Stimulated activated CD8-positive, alpha-beta memory T cell treated with anti-CD3 and anti-CD28 coated beads, Interleukin-15, amount 100 ng/mL, for 1 hour (primary cell): ENCODE measurements at regions not wholly inside any gene's neighbourhood (a gene's known extent, or its start where the extent isn't known, plus 50 kb on each side); places are given as distances from the start of the nearest gene placed in this dataset.
"Not testable (repeated sequence)": the region's sequence is repeated elsewhere in the genome, so short reads cannot be mapped to it uniquely, and the experiment has no call there.

Source experiments
- DNase-seq: peaks from one replicate; pipeline ENCODE4 v3.0.0-alpha.2; 2020; ENCODE audit warnings: low read depth

DNA sequence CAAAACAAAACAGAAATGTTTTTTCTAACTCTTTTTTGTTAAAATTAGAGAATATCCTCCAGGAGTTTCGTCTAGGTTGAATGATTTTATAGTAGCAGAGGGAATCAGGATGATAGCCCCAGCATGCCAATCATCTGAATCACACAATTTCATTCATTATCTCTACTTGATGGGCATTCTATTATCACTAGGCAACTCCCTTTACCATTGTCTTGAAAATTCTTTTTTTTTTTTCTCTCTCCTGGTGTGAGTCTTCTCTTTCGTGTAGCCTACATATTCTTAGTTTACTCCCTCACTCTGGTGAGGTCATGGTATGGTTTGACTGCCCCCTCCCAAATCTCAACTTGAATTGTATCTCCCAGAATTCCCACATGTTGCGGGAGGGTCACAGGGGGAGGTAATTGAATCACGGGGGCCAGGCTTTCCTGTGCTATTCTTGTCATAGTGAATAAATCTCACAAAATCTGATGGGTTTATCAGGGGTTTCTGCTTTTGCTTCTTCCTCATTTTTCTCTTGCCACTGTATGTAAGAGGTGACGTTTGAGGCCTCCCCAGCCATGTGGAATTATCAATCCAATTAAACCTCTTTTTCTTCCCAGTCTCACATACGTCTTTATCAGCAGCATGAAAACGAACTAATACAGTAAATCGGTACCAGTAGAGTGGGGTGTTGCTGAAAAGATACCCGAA, 105.0 kb downstream of the OTUD1 start:
- no peak for DNase-seq

DNA sequence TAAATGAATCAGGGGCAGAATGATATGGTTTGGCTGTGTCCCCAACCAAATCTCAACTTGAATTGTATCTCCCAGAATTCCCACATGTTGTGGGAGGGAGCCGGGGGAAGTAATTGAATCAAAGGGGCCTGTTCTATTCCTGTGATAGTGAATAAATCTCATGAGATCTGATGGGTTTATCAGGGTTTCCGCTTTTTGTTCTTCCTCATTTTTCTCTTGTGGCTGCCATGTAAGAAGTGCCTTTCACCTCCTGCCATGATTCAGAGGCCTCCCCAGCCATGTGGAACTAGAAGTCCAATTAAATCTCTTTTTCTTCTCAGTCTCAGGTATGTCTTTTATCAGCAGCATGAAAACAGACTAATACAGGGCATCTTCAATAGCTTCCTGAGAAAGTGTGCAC, 107.0 kb downstream of the OTUD1 start:
- not testable (repeated sequence) for DNase-seq

DNA sequence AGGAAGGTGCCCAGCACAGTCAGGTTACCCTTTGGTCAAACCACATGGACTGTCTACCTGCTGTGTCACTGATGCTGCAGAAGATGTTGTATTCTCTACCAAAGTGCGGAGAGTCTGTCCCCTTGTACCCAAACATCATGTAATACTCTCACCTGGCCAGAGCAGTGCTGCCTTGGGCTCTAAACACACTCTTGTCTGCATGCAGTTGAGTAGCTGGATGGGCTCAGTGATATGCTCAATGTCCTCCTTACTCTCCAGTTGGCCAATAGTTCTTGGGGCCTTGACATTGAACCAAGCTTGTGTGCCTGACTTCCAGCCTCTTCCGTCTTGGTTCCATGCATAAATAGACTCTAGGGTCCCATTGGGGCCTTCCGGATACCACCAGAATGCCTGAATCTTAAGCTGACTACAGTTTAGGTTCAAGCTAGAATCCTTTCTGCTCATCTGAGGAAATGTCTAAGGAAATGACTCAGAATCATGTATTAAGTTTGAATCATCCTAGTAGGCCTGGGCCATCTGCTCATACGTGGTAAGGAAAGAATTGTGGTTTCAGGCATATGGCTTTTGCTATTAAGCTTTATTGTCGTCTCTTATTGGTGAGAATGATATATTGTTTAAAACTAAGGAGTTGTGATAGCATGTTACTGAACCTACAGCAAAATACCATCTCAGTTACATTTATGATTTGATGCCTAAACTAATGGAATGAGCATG, 118.0 kb downstream of the OTUD1 start:
- no peak for DNase-seq

DNA sequence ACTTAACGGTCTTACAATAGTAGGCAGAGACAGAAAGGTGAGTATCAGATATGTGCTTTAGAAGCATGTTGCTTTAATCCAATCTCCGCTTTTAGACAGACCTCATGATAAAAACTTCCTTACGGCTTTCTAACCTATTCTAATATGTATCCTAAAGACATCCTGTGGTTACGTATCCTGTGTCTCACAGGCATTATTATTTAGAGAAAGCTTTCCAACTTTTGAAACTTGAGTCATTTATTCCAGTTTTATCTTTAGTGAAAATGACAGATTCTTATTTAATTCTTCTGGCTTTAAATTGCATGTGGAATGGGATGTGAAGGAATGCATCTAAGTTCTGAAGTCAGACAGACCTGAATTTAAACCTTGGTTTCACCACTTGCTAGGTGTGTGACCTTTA, 118.9 kb downstream of the OTUD1 start:
- no peak for DNase-seq

DNA sequence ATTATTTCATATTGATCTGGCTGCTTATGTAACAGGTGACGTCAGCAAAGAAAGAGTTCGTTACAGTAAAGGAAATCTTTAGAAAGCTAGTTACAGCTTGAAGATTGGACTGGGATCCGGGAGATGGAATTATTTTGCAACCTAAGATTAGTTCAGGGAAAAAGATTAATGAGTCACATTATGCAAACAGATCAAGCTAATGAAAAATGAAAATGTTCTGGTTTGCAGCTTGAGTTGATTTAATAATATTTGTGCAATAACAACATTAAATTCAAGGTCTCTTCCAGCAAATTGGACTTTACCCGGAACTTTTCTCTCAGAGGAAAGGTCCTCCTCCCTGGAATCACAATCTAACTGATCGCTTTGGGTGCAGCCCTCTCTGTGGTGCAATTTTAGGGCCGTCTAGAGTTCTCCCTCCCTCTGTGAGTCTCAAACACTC, 119.5 kb downstream of the OTUD1 start:
- DNase-seq: no peak

DNA sequence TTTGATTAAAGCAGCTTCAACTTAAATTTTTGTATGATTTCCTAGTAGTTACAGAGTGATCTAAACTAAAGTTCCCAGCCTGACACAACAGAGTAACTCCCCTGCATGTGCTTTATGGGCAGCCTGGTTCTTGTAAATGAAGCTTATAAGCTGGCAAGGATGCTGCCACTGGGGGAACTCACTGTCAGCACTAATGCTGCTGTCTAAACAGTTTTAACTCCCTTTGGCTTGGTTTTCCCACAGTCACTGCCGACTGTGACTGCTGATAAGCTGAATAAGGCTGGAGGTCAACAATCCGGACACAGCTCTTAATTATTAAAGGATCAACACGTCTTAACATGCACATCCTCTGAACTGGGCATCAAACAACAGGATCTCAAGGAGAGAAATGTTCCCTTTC, 130.1 kb downstream of the OTUD1 start:
- no peak for DNase-seq

DNA sequence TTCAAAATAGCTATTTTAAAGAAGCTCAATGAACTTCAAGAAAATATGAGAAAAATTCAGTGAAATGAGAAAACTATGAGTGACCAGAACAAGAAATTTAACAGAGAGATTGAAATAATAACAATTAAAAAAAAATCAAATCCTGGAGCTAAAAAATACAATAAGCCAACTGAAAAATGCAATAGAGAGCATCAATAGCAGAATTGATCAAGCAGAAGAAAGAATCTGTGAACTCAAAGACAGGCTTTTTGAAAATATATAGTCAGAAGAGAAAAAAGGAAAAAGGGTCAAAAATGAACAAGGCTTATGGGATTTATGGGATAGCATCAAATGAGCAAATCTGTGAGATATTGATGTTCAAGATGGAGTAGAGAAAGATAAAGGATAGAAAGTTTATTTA, 133.0 kb downstream of the OTUD1 start:
- no peak for DNase-seq

DNA sequence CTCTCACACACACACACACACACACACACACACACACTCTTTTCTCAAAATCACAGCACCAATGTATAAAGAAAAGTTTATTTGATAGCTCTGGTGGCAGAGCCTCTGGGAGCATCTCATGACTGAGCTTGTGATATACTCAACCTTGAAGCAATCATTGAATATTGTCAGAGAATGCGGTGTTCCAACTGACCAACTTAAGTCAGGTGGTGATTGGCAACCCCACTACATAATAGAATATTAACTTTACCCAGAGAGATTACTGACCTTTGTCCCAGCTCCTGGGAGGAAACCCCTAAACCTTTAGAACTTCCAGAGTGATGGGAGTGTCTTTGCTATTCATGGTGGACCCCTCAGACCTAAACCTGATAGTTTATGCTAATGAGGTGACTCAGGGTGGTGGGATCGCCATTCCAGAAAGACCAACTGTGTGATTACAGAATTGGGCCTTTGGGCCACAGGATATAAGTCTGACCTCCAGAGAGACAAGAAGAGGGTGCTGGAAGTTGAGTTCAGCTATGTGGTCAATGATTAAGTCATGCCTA, 143.1 kb downstream of the OTUD1 start:
- no peak for DNase-seq

DNA sequence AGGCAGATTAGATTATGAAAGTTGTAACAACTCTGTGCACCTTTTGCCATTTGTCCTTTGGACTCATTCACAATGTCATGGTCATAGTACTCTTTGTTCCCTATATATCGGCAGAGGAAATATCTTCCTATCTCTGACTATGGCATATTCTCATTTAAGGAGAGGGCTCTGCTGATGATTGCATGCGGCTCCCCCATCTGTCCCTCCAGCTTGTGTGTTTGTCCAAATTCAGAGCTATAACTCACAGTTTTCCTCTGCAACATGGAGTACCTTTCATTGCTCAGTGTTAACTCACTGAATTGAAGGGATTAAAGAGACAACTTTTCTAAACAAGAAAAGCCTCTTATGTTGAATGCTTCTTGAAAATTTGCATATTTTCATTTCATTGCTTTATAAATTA, 145.5 kb downstream of the OTUD1 start:
- DNase-seq: no peak

DNA sequence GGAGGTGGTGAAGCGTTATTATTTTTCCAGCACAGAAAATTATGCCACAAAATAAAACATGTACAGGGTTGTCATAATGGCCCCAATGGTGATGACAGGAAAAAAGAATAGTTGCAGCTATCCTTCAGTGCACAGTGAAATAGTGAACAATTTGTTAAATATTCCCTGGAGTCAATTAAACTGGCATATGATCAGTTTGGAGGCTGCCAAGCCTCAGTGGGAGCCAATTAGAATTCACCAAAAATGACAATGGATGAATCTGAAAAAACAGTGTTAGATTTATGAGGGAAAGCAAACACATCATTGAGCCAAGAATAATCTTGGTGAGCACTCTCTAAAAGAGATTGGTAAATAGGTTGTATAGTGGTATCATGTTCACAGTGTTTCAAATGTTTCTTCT, 146.3 kb downstream of the OTUD1 start:
- DNase-seq: no peak

DNA sequence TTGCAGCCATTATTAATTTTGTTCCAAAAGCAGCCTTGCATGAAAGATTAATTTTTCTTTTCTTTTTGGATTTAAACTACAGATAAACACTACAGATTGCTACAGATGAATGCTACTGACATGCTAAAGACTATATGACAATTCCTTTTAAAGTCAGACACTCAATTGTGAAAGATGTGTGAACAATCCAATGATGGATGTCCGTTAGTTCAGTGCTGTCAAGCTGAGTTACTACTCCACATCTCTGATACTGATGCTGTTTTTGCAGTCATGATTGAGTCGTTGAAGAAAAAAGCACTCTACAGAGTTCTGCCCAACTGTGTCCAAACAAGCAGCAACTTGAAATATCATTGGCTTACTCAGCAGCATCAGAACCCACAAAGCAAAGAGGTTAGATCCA, 146.8 kb downstream of the OTUD1 start:
- DNase-seq: no peak

DNA sequence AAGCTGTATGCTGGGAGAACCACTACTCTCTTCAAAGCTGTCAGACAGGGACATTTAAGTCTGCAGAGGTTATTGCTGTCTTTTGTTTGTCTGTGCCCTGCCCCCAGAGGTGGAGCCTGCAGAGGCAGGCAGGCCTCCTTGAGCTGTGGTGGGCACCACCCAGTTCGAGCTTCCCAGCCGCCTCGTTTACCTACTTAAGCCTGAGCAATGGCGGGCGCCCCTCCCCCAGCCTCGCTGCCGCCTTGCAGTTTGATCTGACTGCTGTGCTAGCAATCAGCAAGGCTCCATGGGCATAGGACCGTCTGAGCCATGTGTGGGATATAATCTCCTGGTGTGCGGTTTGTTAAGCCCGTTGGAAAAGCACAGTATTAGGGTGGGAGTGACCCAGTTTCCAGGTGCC, 156.4 kb downstream of the OTUD1 start:
- not testable (repeated sequence) for DNase-seq

DNA sequence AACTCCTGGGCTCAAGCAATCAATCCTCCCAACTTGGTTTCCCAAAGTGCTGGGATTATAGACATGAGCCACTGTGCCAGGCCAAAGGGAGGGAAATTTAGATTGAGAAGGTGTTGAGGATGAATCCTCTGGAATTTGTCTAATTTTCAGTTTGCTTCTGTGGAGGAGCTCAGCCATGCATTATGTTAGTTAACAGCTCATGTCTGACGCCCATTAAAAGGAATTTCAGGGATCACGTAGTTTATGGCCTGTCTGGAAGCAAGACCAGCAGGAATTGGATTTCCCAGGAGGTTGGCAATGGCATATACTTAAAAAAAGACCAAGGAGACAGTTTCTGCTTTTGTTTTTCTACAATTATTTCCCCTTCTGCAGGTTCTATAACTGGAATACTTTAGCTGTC, 165.7 kb downstream of the OTUD1 start:
- DNase-seq: no peak

DNA sequence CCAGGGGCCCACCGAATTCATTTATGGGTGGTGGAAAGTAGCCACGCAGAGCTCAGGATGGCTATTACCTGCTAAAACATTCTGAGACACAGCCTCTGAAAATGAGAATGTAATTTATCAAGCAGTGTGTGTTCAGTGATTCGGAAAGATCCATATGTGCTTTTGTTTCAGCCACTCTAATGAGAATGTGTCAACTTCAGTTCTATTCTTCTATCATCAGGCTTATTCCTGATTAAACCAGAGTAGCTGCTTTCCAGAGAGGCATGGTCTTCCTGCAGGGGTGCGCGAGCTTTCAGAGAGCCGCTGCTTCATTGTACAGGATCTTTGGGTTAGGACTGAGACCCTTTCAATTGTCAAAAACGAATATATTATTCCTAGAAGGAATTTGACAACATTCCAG, 167.6 kb downstream of the OTUD1 start:
- DNase-seq: no peak

DNA sequence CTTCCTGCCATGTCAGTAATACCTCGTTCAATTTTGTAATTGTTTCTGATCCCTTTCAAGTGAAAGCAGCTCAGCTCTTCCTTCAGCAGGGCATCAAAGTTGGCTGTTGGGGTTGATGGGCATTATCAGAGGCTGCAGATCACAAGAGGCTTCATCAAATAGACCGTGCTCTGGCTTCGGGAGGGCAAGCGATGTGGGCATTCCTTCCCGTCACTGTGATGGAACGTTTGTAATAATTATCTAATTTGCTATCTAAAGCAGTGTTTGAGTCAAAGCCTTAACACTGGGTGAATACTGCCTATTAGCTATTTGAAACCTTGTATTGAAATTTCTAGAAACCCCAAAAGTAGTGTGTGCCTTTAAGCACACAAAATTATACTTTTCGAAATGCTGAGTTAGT, 170.1 kb downstream of the OTUD1 start:
- DNase-seq: no peak

DNA sequence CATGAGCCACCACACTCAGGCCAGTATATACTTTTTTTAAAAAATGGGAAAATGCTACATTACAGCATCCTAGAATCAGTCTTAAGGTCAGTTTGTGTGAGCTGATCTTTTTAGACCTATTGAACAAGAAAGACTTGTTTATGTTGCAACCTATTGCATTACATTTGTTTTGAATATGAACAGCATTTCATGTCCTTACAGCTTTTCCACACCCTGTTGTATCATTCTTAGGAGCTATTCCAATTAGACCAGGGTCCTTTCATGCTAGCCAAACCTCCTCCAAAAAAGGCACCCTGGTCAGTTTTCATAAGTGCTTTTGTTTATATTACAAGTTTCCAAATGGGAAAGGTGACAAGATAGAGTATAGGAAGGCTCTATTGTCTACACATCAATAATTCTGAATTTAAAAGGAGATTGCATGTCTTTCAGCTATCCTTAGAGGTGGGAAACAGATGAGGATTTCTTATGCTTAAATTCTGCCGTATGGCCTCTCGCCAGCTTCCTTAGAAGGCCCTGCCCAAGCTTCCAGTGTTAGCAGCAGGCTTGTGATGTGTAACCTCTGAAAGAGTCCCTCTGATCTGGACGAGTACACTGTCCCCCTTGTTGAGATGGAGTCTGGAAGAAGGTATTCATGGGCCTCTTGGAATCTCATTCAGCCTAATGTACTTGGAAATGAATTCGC, 171.9 kb downstream of the OTUD1 start:
- no peak for DNase-seq

DNA sequence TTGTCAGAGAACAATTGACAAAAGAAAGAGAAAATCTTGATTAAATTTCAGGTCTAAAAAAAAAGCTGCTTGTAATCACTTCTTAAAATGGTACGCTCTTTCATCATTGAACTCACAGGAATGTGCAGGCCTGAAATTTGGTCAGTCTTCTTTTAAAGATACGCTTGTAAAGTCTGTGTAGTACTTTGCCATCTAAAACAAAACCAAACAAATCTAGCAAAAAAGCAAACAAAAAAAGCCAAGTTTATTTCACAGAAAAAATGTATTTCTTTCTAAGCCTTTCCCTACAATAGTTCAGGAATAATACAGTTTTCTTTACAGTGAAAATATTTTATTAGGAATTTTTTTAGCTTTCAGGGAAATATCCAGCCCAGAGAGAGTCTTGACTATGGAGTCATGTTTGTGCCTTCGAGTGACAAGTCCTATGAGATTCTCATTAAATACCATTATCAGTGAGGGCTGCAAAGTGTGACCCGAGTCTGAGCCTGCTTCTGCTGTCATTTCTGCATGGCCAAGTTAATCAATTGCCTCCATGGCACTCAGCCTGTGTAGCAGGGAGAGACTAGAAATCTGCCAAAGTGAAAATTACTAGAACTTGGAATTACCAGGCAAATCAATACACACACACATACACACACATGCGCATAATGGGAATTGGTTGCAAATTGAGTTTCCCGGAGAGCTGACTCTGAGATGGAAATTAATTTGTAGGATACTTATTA, 172.6 kb downstream of the OTUD1 start:
- no peak for DNase-seq

DNA sequence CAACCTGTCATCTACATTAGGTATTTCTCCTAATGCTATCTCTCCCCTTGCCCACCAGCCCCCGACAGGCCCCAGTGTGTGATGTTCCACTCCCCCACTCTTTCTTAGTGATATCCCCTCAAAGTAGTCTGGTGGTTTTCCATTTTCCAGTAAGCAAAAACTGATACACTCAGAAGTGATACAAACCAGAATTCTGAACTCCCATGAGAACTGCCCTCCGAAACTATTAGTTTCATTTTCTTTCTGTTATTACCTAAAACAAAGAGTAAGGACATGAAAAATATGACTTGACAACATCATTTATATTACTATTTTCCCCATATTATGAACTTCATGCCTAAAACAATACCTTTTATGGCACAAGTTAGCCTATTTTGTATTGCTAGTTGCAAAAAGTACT, 175.0 kb downstream of the OTUD1 start:
- no peak for DNase-seq

DNA sequence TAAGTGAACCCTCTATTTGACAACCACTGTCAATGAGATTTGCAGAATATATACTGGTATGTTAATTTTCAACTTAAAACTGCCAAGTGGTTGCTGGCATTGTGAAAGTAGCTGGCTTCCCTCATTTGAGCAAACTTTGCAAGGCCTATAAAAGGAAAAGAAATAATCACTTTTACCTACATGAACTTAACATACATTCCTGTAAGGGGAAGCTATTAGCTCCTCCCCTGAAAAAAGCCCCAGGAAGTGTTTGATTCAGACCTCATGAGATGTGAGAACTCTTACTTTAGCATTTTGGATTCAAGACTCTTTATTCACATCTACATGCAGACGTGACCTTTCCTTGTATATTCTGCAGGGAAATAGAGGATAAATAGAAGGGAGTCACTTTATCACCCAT, 175.6 kb downstream of the OTUD1 start:
- no peak for DNase-seq

DNA sequence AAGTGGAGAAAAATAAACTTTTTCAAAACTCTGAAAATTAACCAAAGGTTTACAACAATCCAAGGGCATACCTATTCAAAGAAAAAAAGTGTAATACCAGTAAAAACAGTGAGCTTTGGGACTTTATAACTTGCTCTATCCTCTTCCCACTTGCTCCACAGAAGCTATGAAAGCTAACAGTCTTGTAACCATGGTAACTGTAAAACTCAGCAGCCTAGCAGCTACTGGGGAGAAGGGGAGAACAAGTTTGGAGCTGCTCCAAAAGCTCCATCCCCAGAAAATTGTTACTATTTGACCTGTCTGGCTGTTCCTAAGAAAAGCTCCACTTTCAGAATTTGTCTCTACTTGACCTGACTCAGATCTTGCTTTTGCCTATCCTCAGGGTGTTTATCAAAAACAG, 191.5 kb downstream of the OTUD1 start:
- DNase-seq: no peak

DNA sequence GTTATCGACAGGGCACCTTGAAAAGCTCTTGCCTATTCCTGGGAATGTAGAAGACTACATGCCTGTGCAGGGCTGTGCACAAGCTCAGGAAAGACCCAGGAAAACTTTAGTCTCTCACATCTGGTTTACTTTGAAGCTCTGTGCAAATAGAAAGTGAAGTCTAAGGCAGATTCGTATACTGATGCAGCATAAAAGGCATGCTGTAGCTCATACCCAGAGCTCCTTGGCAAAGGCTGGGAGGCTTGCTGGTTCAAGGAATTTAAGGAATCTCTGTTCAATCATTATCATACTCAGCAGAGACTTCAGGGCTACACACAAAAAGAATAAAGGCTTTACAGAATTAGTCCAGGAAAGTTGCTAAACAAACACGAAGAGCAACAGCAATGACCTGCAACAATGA, 192.0 kb downstream of the OTUD1 start:
- no peak for DNase-seq

DNA sequence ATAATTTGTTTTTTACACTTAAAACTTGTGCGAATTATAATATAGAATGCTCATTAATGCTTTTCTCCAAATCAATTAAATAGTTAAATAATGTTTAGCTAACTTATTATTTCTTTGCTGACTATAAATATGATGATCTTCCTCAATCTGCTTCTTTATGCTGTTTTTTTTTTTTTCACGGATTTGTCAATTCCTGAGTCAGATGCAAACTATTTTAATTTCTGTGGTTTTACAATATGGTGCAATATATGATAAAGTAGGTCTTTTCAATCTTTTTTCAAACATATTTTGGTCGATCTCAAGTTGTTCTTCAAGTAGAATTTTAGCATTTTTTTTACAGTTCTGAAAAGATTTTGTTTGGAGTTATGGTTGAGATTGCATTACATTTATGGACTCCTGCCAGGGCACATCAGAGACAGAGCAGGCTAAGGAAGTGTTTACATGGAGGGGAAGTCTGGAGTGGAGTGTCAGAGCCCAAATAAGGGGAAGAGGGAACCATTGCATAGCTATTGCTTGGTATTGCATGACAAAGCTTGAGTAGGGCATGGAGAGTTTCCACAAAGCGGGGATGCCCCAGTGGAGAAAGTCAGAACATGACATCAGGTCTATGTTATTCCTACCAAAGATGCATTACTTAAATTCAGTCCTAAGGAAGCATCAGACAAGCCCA, 204.4 kb downstream of the OTUD1 start:
- DNase-seq: no peak
